Skeletal muscle satellite cell (primary cell): ENCODE measurements at regions not wholly inside any gene's neighbourhood (a gene's known extent, or its start where the extent isn't known, plus 50 kb on each side); places are given as distances from the start of the nearest gene placed in this dataset.

Experiments
- H3K27me3 ChIP-seq: 2 replicates; pipeline ENCODE4 v1.7.0; 2013; ENCODE audit warnings: low read length; ENCODE audit not compliant: control insufficient read depth, insufficient read depth
- H3K36me3 ChIP-seq: 2 replicates; pipeline ENCODE4 v1.7.0; 2013; ENCODE audit warnings: mild to moderate bottlenecking, control low read depth, low read length; ENCODE audit not compliant: insufficient read depth
- H3K4me1 ChIP-seq: 2 replicates; pipeline ENCODE4 v1.7.0; 2013; ENCODE audit warnings: low read length; ENCODE audit not compliant: control insufficient read depth, insufficient read depth
- H3K4me2 ChIP-seq: 2 replicates; pipeline ENCODE4 v1.7.0; 2013; ENCODE audit warnings: mild to moderate bottlenecking, low read length
- H3K4me3 ChIP-seq: 2 replicates; pipeline ENCODE4 v1.7.0; 2013; ENCODE audit warnings: low read length
- H3K9ac ChIP-seq: 2 replicates; pipeline ENCODE4 v1.7.0; 2013; ENCODE audit warnings: mild to moderate bottlenecking, low read depth, low read length, moderate library complexity
- H3K9me3 ChIP-seq: replicated peaks from 2 replicates; pipeline ENCODE4 v1.7.0; 2013; ENCODE audit warnings: mild to moderate bottlenecking, control low read depth, low read length

DNA sequence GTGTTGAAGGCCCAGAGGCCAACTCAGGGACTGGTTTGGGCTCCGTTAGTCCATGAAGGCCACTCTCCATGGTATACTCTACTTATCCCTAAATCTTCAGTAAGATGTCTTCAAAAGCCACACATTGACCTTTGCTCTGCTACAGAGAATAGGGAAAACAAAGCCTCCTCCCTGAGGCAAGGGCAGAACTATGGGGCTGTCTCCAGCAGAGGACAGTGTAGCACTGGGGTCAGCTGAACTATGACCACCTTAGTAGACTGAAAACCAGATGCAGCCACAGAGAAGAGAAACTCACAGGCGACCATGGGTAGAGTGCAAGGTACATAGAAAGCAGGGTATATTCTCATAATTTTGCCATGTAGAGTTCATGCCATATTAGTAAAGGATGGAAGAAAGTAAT lies 587.4 kb downstream of the LMO7 start:
- Histone ChIP-seq H3K36me3 (no peaks in the 10 kb centered on the region), H3K9ac (no peak overlapping the region), H3K4me3 (no peak overlapping the region), H3K4me1 (peaks cover 25% of the 10 kb centered on the region), H3K4me2 (no peak overlapping the region), H3K27me3 (no peaks in the 10 kb centered on the region), H3K9me3 (no peaks in the 10 kb centered on the region)

GRCh38 chr13:76222511-76222910 lies 586.4 kb downstream of the LMO7 start:
- no peak overlapping the region for H3K4me3 ChIP-seq
- no peaks in the 10 kb centered on the region for H3K36me3 ChIP-seq
- H3K4me2 ChIP-seq, result no peak overlapping the region
- no peaks in the 10 kb centered on the region for H3K27me3 ChIP-seq
- H3K9me3 ChIP-seq, result no peaks in the 10 kb centered on the region
- peaks cover 25% of the 10 kb centered on the region for H3K4me1 ChIP-seq
- no peak overlapping the region for H3K9ac ChIP-seq

GRCh38 chr13:76216729-76217128 lies 580.6 kb downstream of the LMO7 start:
- no peaks in the 10 kb centered on the region for H3K27me3 ChIP-seq
- no peak overlapping the region for H3K4me2 ChIP-seq
- no peak overlapping the region for H3K9ac ChIP-seq
- no peaks in the 10 kb centered on the region for H3K36me3 ChIP-seq
- no peaks in the 10 kb centered on the region for H3K4me1 ChIP-seq
- no peaks in the 10 kb centered on the region for H3K9me3 ChIP-seq
- no peak overlapping the region for H3K4me3 ChIP-seq

DNA sequence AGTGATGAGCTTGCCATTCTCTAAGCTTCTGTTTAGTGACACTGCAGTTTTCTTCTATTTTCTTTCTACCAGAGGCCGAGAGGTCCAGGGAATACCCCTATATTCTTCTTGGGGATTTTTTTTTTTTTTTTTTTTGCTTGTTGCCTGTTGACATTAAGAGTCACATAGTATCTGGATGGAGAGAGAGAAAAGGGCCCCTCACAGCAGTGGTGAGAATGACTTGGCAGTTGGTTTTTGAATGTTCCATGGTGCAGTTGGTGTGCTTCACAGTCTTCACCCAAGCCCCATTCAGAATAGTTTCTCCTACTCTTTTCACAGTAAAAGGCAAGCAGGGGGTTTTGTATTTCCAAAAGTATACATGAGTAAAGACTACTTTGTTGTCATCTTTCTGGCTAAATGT lies 577.9 kb downstream of the LMO7 start:
- H3K36me3 ChIP-seq, result no peaks in the 10 kb centered on the region
- H3K27me3 ChIP-seq, result no peaks in the 10 kb centered on the region
- H3K9me3 ChIP-seq, result no peaks in the 10 kb centered on the region
- no peak overlapping the region for H3K4me2 ChIP-seq
- no peak overlapping the region for H3K4me3 ChIP-seq
- no peaks in the 10 kb centered on the region for H3K4me1 ChIP-seq
- H3K9ac ChIP-seq, result no peak overlapping the region

GRCh38 chr13:76213423-76213904 lies 577.3 kb downstream of the LMO7 start:
- Histone ChIP-seq H3K36me3 (no peaks in the 10 kb centered on the region), H3K27me3 (no peaks in the 10 kb centered on the region), H3K9ac (no peak overlapping the region), H3K4me3 (no peak overlapping the region), H3K4me1 (no peaks in the 10 kb centered on the region), H3K4me2 (no peak overlapping the region), H3K9me3 (no peaks in the 10 kb centered on the region)

GRCh38 chr13:76210262-76210661 lies 574.1 kb downstream of the LMO7 start:
- H3K4me2 ChIP-seq, result no peak overlapping the region
- no peaks in the 10 kb centered on the region for H3K4me1 ChIP-seq
- no peaks in the 10 kb centered on the region for H3K9me3 ChIP-seq
- no peaks in the 10 kb centered on the region for H3K36me3 ChIP-seq
- no peaks in the 10 kb centered on the region for H3K27me3 ChIP-seq
- H3K9ac ChIP-seq, result no peak overlapping the region
- H3K4me3 ChIP-seq, result no peak overlapping the region

- no peaks in the 10 kb centered on the region for H3K27me3 ChIP-seq
- H3K4me1 ChIP-seq, result no peaks in the 10 kb centered on the region
- no peak overlapping the region for H3K9ac ChIP-seq
- no peaks in the 10 kb centered on the region for H3K9me3 ChIP-seq
- no peak overlapping the region for H3K4me3 ChIP-seq
- no peak overlapping the region for H3K4me2 ChIP-seq
- H3K36me3 ChIP-seq, result no peaks in the 10 kb centered on the region
Observed at GRCh38 chr13:76198568-76199163, 562.5 kb downstream of the LMO7 start.

- H3K9ac ChIP-seq, result no peak overlapping the region
- H3K4me2 ChIP-seq, result no peak overlapping the region
- H3K36me3 ChIP-seq, result no peaks in the 10 kb centered on the region
- no peaks in the 10 kb centered on the region for H3K9me3 ChIP-seq
- H3K4me1 ChIP-seq, result no peaks in the 10 kb centered on the region
- H3K27me3 ChIP-seq, result no peaks in the 10 kb centered on the region
- H3K4me3 ChIP-seq, result no peak overlapping the region
Observed at GRCh38 chr13:76189882-76190519, 553.9 kb downstream of the LMO7 start.

DNA sequence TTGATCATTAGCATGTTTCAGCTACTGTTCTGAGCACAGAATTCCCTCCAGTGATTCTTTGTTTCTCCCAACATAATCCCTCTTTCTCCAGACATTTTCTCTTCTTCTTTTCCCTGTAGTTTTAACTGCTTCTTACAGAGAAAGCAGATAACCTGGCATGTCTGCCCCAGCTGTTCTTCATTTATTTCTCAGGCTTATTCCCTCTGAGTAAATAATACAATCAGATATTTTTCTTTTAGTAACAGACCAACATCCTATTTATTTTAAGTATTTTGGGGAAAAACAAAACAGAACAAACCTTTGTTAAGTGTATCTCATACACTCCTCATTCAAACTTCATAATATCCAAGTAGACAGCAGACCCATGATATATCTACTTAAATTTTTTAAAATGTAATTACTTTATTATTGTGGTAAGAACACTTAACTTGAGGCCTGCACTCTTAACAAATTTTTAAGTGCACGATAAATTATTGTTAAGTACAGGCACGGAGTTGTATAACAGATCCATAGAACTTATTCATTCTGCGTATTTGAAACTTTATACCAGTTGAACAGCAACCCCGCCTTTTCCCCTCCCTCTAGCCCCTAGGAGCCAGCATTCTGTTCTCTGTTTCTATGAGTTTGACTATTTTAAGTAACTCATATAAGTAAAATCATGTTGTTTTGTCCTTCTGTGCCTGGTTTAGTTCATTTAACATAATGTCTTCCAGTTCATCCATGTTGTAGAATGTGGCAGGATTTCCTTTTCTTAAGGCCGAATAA lies 540.0 kb downstream of the LMO7 start:
- Histone ChIP-seq H3K9ac (no peak overlapping the region), H3K9me3 (no peaks in the 10 kb centered on the region), H3K27me3 (no peaks in the 10 kb centered on the region), H3K4me3 (no peak overlapping the region), H3K36me3 (no peaks in the 10 kb centered on the region), H3K4me2 (no peak overlapping the region), H3K4me1 (no peaks in the 10 kb centered on the region)

- no peaks in the 10 kb centered on the region for H3K4me1 ChIP-seq
- H3K4me3 ChIP-seq, result no peak overlapping the region
- no peak overlapping the region for H3K9ac ChIP-seq
- H3K9me3 ChIP-seq, result no peaks in the 10 kb centered on the region
- no peaks in the 10 kb centered on the region for H3K27me3 ChIP-seq
- no peaks in the 10 kb centered on the region for H3K36me3 ChIP-seq
- H3K4me2 ChIP-seq, result no peak overlapping the region
Observed at GRCh38 chr13:76168661-76169060, 532.5 kb downstream of the LMO7 start.

GRCh38 chr13:76164290-76164689 lies 528.2 kb downstream of the LMO7 start:
- Histone ChIP-seq H3K27me3 (no peaks in the 10 kb centered on the region), H3K4me3 (no peak overlapping the region), H3K9ac (no peak overlapping the region), H3K36me3 (no peaks in the 10 kb centered on the region), H3K4me1 (no peaks in the 10 kb centered on the region), H3K4me2 (no peak overlapping the region), H3K9me3 (no peaks in the 10 kb centered on the region)
